ENCODE measurements at regions not wholly inside any gene's neighbourhood (a gene's known extent, or its start where the extent isn't known, plus 50 kb on each side); places are given as distances from the start of the nearest gene placed in this dataset.

- no peaks in the 10 kb centered on the region for H3K36me3 ChIP-seq (ENCODE audit: control insufficient read depth in 2 of 2, extremely low read depth in 1 of 2, insufficient read depth in 2 of 2, low read length in 2 of 2)
- H2AFZ ChIP-seq (ENCODE audit: low read depth, low read length), result no peak overlapping the region
- no peak overlapping the region for H3K9ac ChIP-seq (replicated peaks; ENCODE audit: extremely low read depth, insufficient read depth, low read length)
- no peak overlapping the region for H3K4me3 ChIP-seq (replicated peaks in 1 of 3; ENCODE audit: insufficient read depth in 1 of 3, low read depth in 1 of 3, low read length in 3 of 3)
- intact Hi-C loops (cut with micrococcal nuclease) (no loop called here), dilution Hi-C loops (cut with MboI; ENCODE audit: extremely low pct_ligation_motif_present, low sequenced_read_pairs) (no loop called here)
- H3K79me2 ChIP-seq (ENCODE audit: control insufficient read depth, insufficient read depth, low read length), result no peaks in the 10 kb centered on the region
- H3K4me2 ChIP-seq (ENCODE audit: insufficient read depth, low read length), result no peak overlapping the region
- no peak for DNase-seq (ENCODE audit: low read depth, low spot score)
- H3K4me1 ChIP-seq (ENCODE audit: control insufficient read depth, extremely low read depth, insufficient read depth, low read length), result no peaks in the 10 kb centered on the region
- BruUV-seq (replicated peaks), result no TSS peak
- H3K9me1 ChIP-seq (replicated peaks; ENCODE audit: control insufficient read depth, extremely low read depth, insufficient read depth, low read length), result no peaks in the 10 kb centered on the region
- no peaks in the 10 kb centered on the region for H3K27me3 ChIP-seq (ENCODE audit: control insufficient read depth in 2 of 2, insufficient read depth in 2 of 2, low read length in 2 of 2)
- ChIA-PET CTCF (no interaction called here), POLR2A (no interaction called here)
- no peak overlapping the region for H3K27ac ChIP-seq (ENCODE audit: insufficient read depth, low read depth, low read length)
- TF ChIP-seq FOS (IDR thresholded peaks at IDR 0.05; ENCODE audit: borderline replicate concordance, insufficient read depth, low read length), result no peak
- no peak for TF ChIP-seq POLR2AphosphoS5 (IDR thresholded peaks at IDR 0.05; ENCODE audit: insufficient read depth, low read depth, low read length)
- TF ChIP-seq, protein P1, sequence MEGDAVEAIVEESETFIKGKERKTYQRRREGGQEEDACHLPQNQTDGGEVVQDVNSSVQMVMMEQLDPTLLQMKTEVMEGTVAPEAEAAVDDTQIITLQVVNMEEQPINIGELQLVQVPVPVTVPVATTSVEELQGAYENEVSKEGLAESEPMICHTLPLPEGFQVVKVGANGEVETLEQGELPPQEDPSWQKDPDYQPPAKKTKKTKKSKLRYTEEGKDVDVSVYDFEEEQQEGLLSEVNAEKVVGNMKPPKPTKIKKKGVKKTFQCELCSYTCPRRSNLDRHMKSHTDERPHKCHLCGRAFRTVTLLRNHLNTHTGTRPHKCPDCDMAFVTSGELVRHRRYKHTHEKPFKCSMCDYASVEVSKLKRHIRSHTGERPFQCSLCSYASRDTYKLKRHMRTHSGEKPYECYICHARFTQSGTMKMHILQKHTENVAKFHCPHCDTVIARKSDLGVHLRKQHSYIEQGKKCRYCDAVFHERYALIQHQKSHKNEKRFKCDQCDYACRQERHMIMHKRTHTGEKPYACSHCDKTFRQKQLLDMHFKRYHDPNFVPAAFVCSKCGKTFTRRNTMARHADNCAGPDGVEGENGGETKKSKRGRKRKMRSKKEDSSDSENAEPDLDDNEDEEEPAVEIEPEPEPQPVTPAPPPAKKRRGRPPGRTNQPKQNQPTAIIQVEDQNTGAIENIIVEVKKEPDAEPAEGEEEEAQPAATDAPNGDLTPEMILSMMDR (IDR thresholded peaks at IDR 0.05; ENCODE audit: extremely low read depth in 1 of 2, insufficient read depth in 1 of 2, low read depth in 1 of 2, low read length in 2 of 2), result no peak
- TF ChIP-seq GATA2 (IDR thresholded peaks at IDR 0.05; ENCODE audit: insufficient read depth, insufficient read length, low read depth, low read length), result no peak
- TF ChIP-seq MYC (IDR thresholded peaks at IDR 0.05; ENCODE audit: low read depth, low read length), result no peak
- TF ChIP-seq JUN (IDR thresholded peaks at IDR 0.05; ENCODE audit: borderline replicate concordance, insufficient read depth, insufficient read length, low read depth), result no peak
- TF ChIP-seq EZH2 (IDR thresholded peaks at IDR 0.05; ENCODE audit: borderline replicate concordance, low read depth, low read length, severe bottlenecking), result no peak
- no peaks in the 10 kb centered on the region for H3K9me3 ChIP-seq (replicated peaks; ENCODE audit: control insufficient read depth, insufficient read depth, low read length)
- no peak for FAIRE-seq
- no peaks in the 10 kb centered on the region for H4K20me1 ChIP-seq (replicated peaks; ENCODE audit: control insufficient read depth, extremely low read depth, insufficient read depth, low read length)
Observed at GRCh38 chr2:194103941-194104659, 1552.9 kb upstream of the SLC39A10 start.

Data from endothelial cell of umbilical vein (primary cell).